Psoas muscle (tissue), 7 donors: ENCODE measurements at regions not wholly inside any gene's neighbourhood (a gene's known extent, or its start where the extent isn't known, plus 50 kb on each side); places are given as distances from the start of the nearest gene placed in this dataset.

Experiments
- ATAC-seq, 4 donors: fragments of 200-7000 bp; cut with Tn5 transposase; one replicate each; pipeline ENCODE4 v1.9.1; 2020; ENCODE audit warnings: moderate library complexity in 3 of 4, mild to moderate bottlenecking in 2 of 4
- DNase-seq, 2 donors: peaks; one replicate each; pipeline ENCODE4 v3.0.0-alpha.2; 2020
- H3K27ac ChIP-seq: fragments of 200-600 bp; one replicate; pipeline ENCODE4 v1.8.0; 2022
- H3K27me3 ChIP-seq, 3 donors: fragments of 200-600 bp in 1 of 3; one replicate each; pipeline versions ENCODE4 v1.6.1 to v1.8.0; 2013 to 2022; ENCODE audit warnings: low read length in 2 of 3, mild to moderate bottlenecking in 2 of 3, moderate library complexity in 1 of 3; ENCODE audit not compliant: insufficient read depth in 3 of 3
- H3K36me3 ChIP-seq, 2 donors: fragments of 200-600 bp in 1 of 2; one replicate each; pipeline versions ENCODE4 v1.6.1 to v1.8.0; 2013 to 2022; ENCODE audit warnings: low read depth in 1 of 2, mild to moderate bottlenecking in 1 of 2, moderate library complexity in 1 of 2; ENCODE audit not compliant: insufficient read depth in 1 of 2
- H3K4me1 ChIP-seq: fragments of 200-600 bp; one replicate; pipeline ENCODE4 v1.8.0; 2022
- H3K4me3 ChIP-seq: fragments of 200-600 bp; one replicate; pipeline ENCODE4 v1.8.0; 2022; ENCODE audit warnings: mild to moderate bottlenecking
- H3K9me3 ChIP-seq: fragments of 200-600 bp; one replicate; pipeline ENCODE4 v1.8.0; 2022
- CTCF ChIP-seq: fragments of 200-600 bp; IDR thresholded peaks from one replicate; pipeline ENCODE4 v1.8.0; 2022; ENCODE audit warnings: antibody characterized with exemption
- WGBS, 3 donors: extraction: QIAGEN DNeasy Blood & Tissue Kit; methylation state at CpG; one replicate each; pipeline versions ENCODE4 v1.1.6 to v1.1.7; 2013; 5-methylcytosine and 5-hydroxymethylcytosine counted together
- intact Hi-C, 2 donors: fragments of 100-400 bp; cut with DNase I; formaldehyde crosslinking; loops; one replicate each; pipeline versions ENCODE4 v1.11.0 to v1.14.2; 2022
- donor health status: healthy with polysubstance abuse.
- donor health status: DM: no; HTN: no; CAD: no; lungs with moderate emphysema.
- donor health status: Bipolar disorder and iron deficiency.
- donor health status: healthy.
- donor health status: DM: yes; HTN: yes; CAD: no.
- donor health status: DM: no; HTN: no; CAD: no.
- donor health status: DM: yes; HTN: yes; CAD: no.

- Histone ChIP-seq H3K4me3 (no peak overlapping the region), H3K27me3 (no peaks in the 10 kb centered on the region), H3K27ac (no peak overlapping the region), H3K36me3 (no peaks in the 10 kb centered on the region), H3K9me3 (no peaks in the 10 kb centered on the region), H3K4me1 (no peaks in the 10 kb centered on the region)
- intact Hi-C loops: no loop called here
- WGBS, 3 donors: 13 to 60% (median 27%) methylated on average over 1 of the region's 1 CpG
- TF ChIP-seq CTCF: no peak
- ATAC-seq (no peak), DNase-seq (no peak)
Observed at GRCh38 chr5:30768056-30768690, 425.3 kb upstream of the CDH6 start.

GRCh38 chr5:30765706-30766105 lies 427.8 kb upstream of the CDH6 start:
- ATAC-seq: no peak
- TF ChIP-seq CTCF: no peak
- H3K36me3 ChIP-seq: no peaks in the 10 kb centered on the region
- no peaks in the 10 kb centered on the region for H3K9me3 ChIP-seq
- H3K27ac ChIP-seq: no peak overlapping the region
- H3K4me1 ChIP-seq: no peaks in the 10 kb centered on the region
- WGBS, 3 donors: 36 to 43% (median 39%) methylated on average over 2 of the region's 2 CpGs
- no peaks in the 10 kb centered on the region for H3K27me3 ChIP-seq
- no peak for DNase-seq
- H3K4me3 ChIP-seq: no peak overlapping the region
- intact Hi-C loops: no loop called here

- intact Hi-C loops: no loop called here
- DNase-seq (no peak), ATAC-seq (no peak)
- H3K27me3 ChIP-seq: no peaks in the 10 kb centered on the region
- no peak overlapping the region for H3K4me3 ChIP-seq
- no peaks in the 10 kb centered on the region for H3K9me3 ChIP-seq
- H3K27ac ChIP-seq: no peak overlapping the region
- H3K4me1 ChIP-seq: no peaks in the 10 kb centered on the region
- no peaks in the 10 kb centered on the region for H3K36me3 ChIP-seq
- TF ChIP-seq CTCF: no peak
- 45 to 46% (median 46%) methylated on average over 2 of the region's 2 CpGs for WGBS, 3 donors
Observed at GRCh38 chr5:30765227-30765626, 428.3 kb upstream of the CDH6 start.

GRCh38 chr5:30764704-30765103 lies 428.8 kb upstream of the CDH6 start:
- WGBS, 3 donors: 44 to 59% (median 44%) methylated on average over 1 of the region's 1 CpG
- Histone ChIP-seq H3K4me3 (no peak overlapping the region), H3K27ac (no peak overlapping the region), H3K9me3 (no peaks in the 10 kb centered on the region), H3K27me3 (no peaks in the 10 kb centered on the region), H3K36me3 (no peaks in the 10 kb centered on the region), H3K4me1 (no peaks in the 10 kb centered on the region)
- TF ChIP-seq CTCF: no peak
- DNase-seq (no peak), ATAC-seq (no peak)
- intact Hi-C loops: no loop called here

- intact Hi-C loops: no loop called here
- H3K9me3 ChIP-seq: no peaks in the 10 kb centered on the region
- H3K27ac ChIP-seq: no peak overlapping the region
- no peaks in the 10 kb centered on the region for H3K4me1 ChIP-seq
- 88 to 91% (median 91%) methylated on average over 3 of the region's 3 CpGs for WGBS, 3 donors
- H3K36me3 ChIP-seq: no peaks in the 10 kb centered on the region
- H3K4me3 ChIP-seq: no peak overlapping the region
- TF ChIP-seq CTCF: no peak
- no peak for DNase-seq
- H3K27me3 ChIP-seq: no peaks in the 10 kb centered on the region
- ATAC-seq: no peak
Observed at GRCh38 chr5:30759731-30760130, 433.8 kb upstream of the CDH6 start.
